ENCODE measurements at regions not wholly inside any gene's neighbourhood (a gene's known extent, or its start where the extent isn't known, plus 50 kb on each side); places are given as distances from the start of the nearest gene placed in this dataset.

- DNase-seq (ENCODE audit: low read depth) = no peak
Observed at GRCh38 chr15:62946940-62947339, 95.6 kb upstream of the TPM1 start.

- no peak for DNase-seq (ENCODE audit: low read depth)
Observed at GRCh38 chr15:62950462-62950931, 92.0 kb upstream of the TPM1 start.

GRCh38 chr15:62951481-62951880, 91.1 kb upstream of the TPM1 start:
- no peak for DNase-seq (ENCODE audit: low read depth)

- no peak for DNase-seq (ENCODE audit: low read depth)
Observed at GRCh38 chr15:62953021-62953420, 89.5 kb upstream of the TPM1 start.

GRCh38 chr15:62953496-62954045, 89.0 kb upstream of the TPM1 start:
- DNase-seq (ENCODE audit: low read depth) = no peak

GRCh38 chr15:62957130-62957529, 85.4 kb upstream of the TPM1 start:
- DNase-seq (ENCODE audit: low read depth) = no peak

- no peak for DNase-seq (ENCODE audit: low read depth)
Observed at GRCh38 chr15:62958528-62959363, 83.8 kb upstream of the TPM1 start.

- DNase-seq (ENCODE audit: low read depth) = no peak
Observed at GRCh38 chr15:62961134-62961533, 81.4 kb upstream of the TPM1 start.

- no peak for DNase-seq (ENCODE audit: low read depth)
Observed at GRCh38 chr15:62962101-62962995, 80.2 kb upstream of the TPM1 start.

- no peak for DNase-seq (ENCODE audit: low read depth)
Observed at GRCh38 chr15:62964251-62964650, 78.3 kb upstream of the TPM1 start.

- DNase-seq (ENCODE audit: low read depth) = no peak
Observed at GRCh38 chr15:62966294-62967078, 76.1 kb upstream of the TPM1 start.

- DNase-seq (ENCODE audit: low read depth) = no peak
Observed at GRCh38 chr15:62968699-62969098, 73.8 kb upstream of the TPM1 start.

- DNase-seq (ENCODE audit: low read depth) = no peak
Observed at GRCh38 chr15:62969442-62970089, 73.0 kb upstream of the TPM1 start.

- no peak for DNase-seq (ENCODE audit: low read depth)
Observed at GRCh38 chr15:62972814-62973213, 69.7 kb upstream of the TPM1 start.

- no peak for DNase-seq (ENCODE audit: low read depth)
Observed at GRCh38 chr15:62975515-62975914, 67.0 kb upstream of the TPM1 start.

GRCh38 chr15:62976301-62976881, 66.2 kb upstream of the TPM1 start:
- no peak for DNase-seq (ENCODE audit: low read depth)

- no peak for DNase-seq (ENCODE audit: low read depth)
Observed at GRCh38 chr15:62977952-62978811, 64.4 kb upstream of the TPM1 start.

GRCh38 chr15:62979252-62979651, 63.3 kb upstream of the TPM1 start:
- no peak for DNase-seq (ENCODE audit: low read depth)

- no peak for DNase-seq (ENCODE audit: low read depth)
Observed at GRCh38 chr15:62981071-62981470, 61.5 kb upstream of the TPM1 start.

- DNase-seq (ENCODE audit: low read depth) = no peak
Observed at GRCh38 chr15:62983956-62984355, 58.6 kb upstream of the TPM1 start.
